ENCODE measurements at regions not wholly inside any gene's neighbourhood (a gene's known extent, or its start where the extent isn't known, plus 50 kb on each side); places are given as distances from the start of the nearest gene placed in this dataset.

DNA sequence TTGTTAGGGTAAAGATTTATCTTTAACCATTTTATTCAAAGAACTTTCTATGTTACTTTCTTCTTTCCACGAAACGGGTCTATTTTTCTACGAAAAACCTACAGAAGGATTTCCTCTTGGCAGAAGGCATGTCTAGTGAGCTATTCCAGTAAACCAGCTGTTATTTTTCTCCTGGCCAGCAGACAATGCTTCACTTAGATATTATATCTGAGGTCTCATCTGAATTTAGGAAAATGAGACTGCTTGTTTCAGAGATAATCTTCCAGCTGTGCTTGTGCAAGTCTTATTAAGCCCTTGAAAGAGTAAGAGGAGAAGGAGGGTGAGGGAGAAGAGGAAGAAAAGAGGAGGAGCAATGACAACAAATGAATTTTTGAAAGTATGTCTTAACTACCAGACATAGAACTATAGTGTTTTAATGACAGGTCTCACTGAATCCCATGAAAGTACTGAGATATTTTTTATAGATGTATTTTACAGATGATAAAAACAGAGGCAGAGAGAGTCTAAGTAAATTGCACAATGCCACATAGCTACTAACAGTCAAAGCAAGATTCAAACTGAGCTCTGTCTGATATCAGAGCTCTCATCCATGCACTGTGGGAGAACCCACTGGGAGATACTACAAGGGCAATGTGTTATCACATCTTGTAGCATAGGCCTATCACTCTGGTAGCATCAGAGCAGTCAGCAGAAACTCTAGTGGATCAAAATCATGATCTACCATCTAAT is 54.6 kb upstream of the SAMSN1 start (continued):
- TF ChIP-seq, protein P1, sequence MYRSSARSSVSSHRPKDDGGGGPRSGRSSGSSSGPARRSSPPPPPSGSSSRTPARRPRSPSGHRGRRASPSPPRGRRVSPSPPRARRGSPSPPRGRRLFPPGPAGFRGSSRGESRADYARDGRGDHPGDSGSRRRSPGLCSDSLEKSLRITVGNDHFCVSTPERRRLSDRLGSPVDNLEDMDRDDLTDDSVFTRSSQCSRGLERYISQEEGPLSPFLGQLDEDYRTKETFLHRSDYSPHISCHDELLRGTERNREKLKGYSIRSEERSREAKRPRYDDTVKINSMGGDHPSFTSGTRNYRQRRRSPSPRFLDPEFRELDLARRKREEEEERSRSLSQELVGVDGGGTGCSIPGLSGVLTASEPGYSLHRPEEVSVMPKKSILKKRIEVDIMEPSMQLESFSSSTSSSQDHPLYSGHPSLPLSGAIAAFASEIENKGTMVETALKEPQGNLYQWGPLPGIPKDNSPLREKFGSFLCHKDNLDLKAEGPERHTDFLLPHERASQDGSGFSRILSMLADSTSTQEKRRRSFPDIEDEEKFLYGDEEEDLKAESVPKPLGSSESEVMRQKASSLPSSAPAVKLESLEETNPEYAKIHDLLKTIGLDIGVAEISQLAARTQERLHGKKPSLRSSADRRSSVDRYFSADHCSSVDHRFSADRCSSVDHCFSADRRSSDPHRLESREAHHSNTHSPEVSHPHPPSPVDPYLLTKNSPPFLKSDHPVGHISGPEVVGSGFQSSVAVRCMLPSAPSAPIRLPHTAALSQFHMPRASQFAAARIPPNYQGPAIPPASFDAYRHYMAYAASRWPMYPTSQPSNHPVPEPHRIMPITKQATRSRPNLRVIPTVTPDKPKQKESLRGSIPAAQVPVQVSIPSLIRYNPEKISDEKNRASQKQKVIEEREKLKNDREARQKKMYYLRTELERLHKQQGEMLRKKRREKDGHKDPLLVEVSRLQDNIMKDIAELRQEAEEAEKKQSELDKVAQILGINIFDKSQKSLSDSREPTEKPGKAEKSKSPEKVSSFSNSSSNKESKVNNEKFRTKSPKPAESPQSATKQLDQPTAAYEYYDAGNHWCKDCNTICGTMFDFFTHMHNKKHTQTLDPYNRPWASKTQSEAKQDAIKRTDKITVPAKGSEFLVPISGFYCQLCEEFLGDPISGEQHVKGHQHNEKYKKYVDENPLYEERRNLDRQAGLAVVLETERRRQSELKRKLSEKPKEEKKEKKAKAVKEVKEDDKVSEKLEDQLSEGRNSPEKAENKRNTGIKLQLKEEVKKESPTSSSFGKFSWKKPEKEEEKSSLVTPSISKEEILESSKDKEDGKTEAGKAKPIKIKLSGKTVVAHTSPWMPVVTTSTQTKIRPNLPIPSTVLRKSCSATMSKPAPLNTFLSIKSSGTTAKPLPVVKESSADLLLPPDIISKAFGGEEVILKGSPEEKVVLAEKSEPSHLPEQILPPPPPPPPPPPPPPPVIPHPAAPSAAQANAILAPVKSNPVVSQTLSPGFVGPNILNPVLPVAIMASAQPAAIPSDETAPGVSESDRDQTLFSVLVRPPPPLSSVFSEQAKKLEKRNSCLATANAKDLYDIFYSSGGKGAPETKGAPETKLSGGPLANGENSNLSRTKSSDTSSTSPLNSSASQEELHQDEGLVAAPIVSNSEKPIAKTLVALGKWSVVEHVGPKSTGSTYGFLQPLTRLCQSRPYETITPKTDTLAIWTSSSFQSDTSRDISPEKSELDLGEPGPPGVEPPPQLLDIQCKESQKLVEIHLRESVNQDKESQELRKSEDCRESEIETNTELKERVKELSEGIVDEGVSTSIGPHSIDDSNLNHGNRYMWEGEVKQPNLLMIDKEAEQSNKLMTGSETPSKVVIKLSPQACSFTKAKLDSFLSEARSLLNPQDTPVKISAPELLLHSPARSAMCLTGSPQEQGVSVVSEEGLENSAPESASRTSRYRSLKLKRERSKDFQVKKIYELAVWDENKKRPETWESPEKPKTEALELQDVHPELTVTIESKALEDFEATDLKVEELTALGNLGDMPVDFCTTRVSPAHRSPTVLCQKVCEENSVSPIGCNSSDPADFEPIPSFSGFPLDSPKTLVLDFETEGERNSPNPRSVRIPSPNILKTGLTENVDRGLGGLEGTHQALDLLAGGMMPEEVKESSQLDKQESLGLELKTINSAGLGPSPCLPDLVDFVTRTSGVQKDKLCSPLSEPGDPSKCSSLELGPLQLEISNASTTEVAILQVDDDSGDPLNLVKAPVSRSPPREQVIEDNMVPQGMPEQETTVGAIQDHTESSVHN (IDR thresholded peaks at IDR 0.05; ENCODE audit: borderline replicate concordance in 1 of 2, low read depth in 1 of 2) = peak in 1 of 2 experiments; percentile 51; a peak in 1 of 4 replicates
- TF ChIP-seq EHMT2 (IDR thresholded peaks at IDR 0.05) (0 out of 2 replicates have a peak, but pooled peaks have one; percentile 1), TCF3 (CRISPR knock-in tag; IDR thresholded peaks at IDR 0.05) (peak; percentile 66), ZNF507 (tag; conservative IDR thresholded peaks at IDR 0.05) (no peak), ZNF76 (CRISPR knock-in tag; IDR thresholded peaks at IDR 0.05; ENCODE audit: borderline replicate concordance) (peak; percentile 46; the same call in 1 of the 2 replicates), CEBPG (CRISPR knock-in tag; IDR thresholded peaks at IDR 0.05) (peak; percentile 47; the same call in 1 of the 2 replicates), CEBPG (tag; conservative IDR thresholded peaks at IDR 0.05 in 1 of 2, IDR thresholded peaks at IDR 0.05 in 1 of 2) (peak; percentile 42 to 83; a peak in 3 of 4 replicates), MAZ (CRISPR knock-in tag; conservative IDR thresholded peaks at IDR 0.05 in 1 of 2, IDR thresholded peaks at IDR 0.05 in 1 of 2) (0 out of 4 replicates have a peak, but pooled peaks of 1 of the 2 experiments have one; percentile 26), DACH1 (IDR thresholded peaks at IDR 0.05; ENCODE audit: partially characterized antibody) (peak; percentile 86), CBFA2T3 (IDR thresholded peaks at IDR 0.05) (peak; percentile 84), ZBTB17 (CRISPR knock-in tag; IDR thresholded peaks at IDR 0.05) (no peak), SPI1 (IDR thresholded peaks at IDR 0.05; ENCODE audit: borderline replicate concordance, low read depth, low read length) (no peak), ESRRA (IDR thresholded peaks at IDR 0.05; ENCODE audit: borderline replicate concordance, low read depth) (no peak), CBX1 (IDR thresholded peaks at IDR 0.05; ENCODE audit: low read depth) (no peak), CHAMP1 (IDR thresholded peaks at IDR 0.05) (peak; percentile 77; the same call in 1 of the 2 replicates)

All from K562 (cell line).